Inflammatory macrophage treated with lipopolysaccharide for 1 hour (primary cell): ENCODE measurements at regions not wholly inside any gene's neighbourhood (a gene's known extent, or its start where the extent isn't known, plus 50 kb on each side); places are given as distances from the start of the nearest gene placed in this dataset.
"Not testable (repeated sequence)": the region's sequence is repeated elsewhere in the genome, so short reads cannot be mapped to it uniquely, and the experiment has no call there.

Experiments used
- DNase-seq, 2 donors: peaks; one replicate each; pipeline ENCODE4 v3.0.0-alpha.2; 2020 to 2022

- no peak for DNase-seq
Measured at GRCh38 chr17:30579610-30580315, 102.6 kb downstream of the GOSR1 start.

DNA sequence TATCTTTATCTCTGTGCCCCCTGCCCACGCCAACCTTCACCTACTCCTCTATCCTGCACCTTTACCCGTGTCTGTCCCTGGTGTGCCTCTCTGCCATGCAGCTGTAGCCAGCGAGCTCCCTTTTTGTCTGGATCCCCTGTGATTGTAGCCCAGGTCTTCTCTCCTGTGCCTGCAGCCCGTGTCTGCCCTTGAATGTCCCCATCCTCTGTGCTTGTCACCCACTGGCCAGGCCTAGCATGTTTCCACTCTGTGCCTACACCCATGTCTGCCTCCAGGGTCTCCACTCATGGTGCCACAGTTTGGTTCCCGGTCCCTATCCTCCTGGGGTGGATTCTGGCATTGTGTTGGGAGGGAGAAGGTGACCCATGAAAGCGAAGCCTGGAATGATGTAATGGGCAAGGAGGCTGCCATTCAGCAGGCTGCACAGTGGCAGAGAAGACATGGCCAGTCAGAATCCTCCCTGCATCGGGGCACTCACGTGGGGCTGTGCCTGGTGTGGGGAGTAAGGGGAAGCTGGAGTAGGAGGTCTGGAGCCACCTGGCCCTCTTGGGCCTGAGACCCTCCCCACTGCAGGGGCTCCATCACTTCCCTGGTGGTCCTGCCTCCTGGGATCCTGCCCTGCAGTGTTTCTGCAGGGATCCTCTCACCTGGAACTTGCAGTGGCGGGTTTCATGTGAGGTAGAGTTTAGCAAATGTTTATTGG lies 101.0 kb downstream of the GOSR1 start:
- not testable (repeated sequence) for DNase-seq
